GM23248 (cell line): ENCODE measurements at regions not wholly inside any gene's neighbourhood (a gene's known extent, or its start where the extent isn't known, plus 50 kb on each side); places are given as distances from the start of the nearest gene placed in this dataset.
"Not testable (repeated sequence)": the region's sequence is repeated elsewhere in the genome, so short reads cannot be mapped to it uniquely, and the experiment has no call there.

ENCODE experiments used
- DNase-seq: peaks from one replicate; pipeline ENCODE4 v3.0.0-alpha.2; 2015
- H2AFZ ChIP-seq: fragments of 200-600 bp; sonication (generic); 2 replicates; pipeline ENCODE4 v1.6.1; 2016; ENCODE audit warnings: antibody characterized with exemption
- H3F3A ChIP-seq: fragments of 200-600 bp; sonication (generic); 2 replicates; pipeline ENCODE4 v1.6.1; 2016; ENCODE audit warnings: mild to moderate bottlenecking, antibody characterized with exemption, mixed run types; ENCODE audit not compliant: insufficient read depth
- H3K27ac ChIP-seq: fragments of 200-600 bp; sonication (generic); 2 replicates; pipeline ENCODE4 v1.5.1; 2016; ENCODE audit warnings: mild to moderate bottlenecking
- H3K27me3 ChIP-seq: fragments of 200-600 bp; sonication (generic); replicated peaks from 2 replicates; pipeline ENCODE4 v1.6.1; 2016; ENCODE audit warnings: mild to moderate bottlenecking; ENCODE audit not compliant: insufficient read depth
- H3K36me3 ChIP-seq: fragments of 200-600 bp; sonication (generic); 2 replicates; pipeline ENCODE4 v1.6.1; 2016; ENCODE audit warnings: low read depth, mild to moderate bottlenecking
- H3K4me1 ChIP-seq: fragments of 200-600 bp; sonication (generic); 2 replicates; pipeline ENCODE4 v1.6.1; 2016; ENCODE audit warnings: mild to moderate bottlenecking; ENCODE audit not compliant: insufficient read depth
- H3K4me2 ChIP-seq: fragments of 200-600 bp; sonication (generic); one replicate; pipeline ENCODE4 v1.6.1; 2016; ENCODE audit warnings: mild to moderate bottlenecking; ENCODE audit not compliant: unreplicated experiment
- H3K4me3 ChIP-seq: fragments of 200-600 bp; sonication (generic); 2 replicates; pipeline ENCODE4 v1.5.1; 2016; ENCODE audit warnings: mild to moderate bottlenecking
- H3K79me2 ChIP-seq: fragments of 200-600 bp; sonication (generic); 2 replicates; pipeline ENCODE4 v1.6.1; 2016; ENCODE audit warnings: mild to moderate bottlenecking; ENCODE audit not compliant: insufficient read depth
- H3K9ac ChIP-seq: fragments of 200-600 bp; sonication (generic); 2 replicates; pipeline ENCODE4 v1.6.1; 2016; ENCODE audit warnings: mild to moderate bottlenecking
- H3K9me2 ChIP-seq: fragments of 200-600 bp; sonication (generic); 2 replicates; pipeline ENCODE4 v1.6.1; 2016; ENCODE audit warnings: mixed run types, mild to moderate bottlenecking, moderate library complexity; ENCODE audit not compliant: insufficient read depth
- H3K9me3 ChIP-seq: fragments of 200-600 bp; sonication (generic); one replicate; pipeline ENCODE4 v1.6.1; 2017; ENCODE audit warnings: low read depth
- H4K20me1 ChIP-seq: fragments of 200-600 bp; sonication (generic); 2 replicates; pipeline ENCODE4 v1.6.0; 2016; ENCODE audit not compliant: insufficient read depth
- EZH2 ChIP-seq: fragments of 200-600 bp; sonication (generic); IDR thresholded peaks from 2 replicates; pipeline ENCODE4 v1.6.1; 2018; ENCODE audit warnings: antibody characterized with exemption, mild to moderate bottlenecking; ENCODE audit not compliant: insufficient read depth, poor library complexity, severe bottlenecking
- EZH2phosphoT487 ChIP-seq: fragments of 200-600 bp; sonication (generic); IDR thresholded peaks from 2 replicates; pipeline ENCODE4 v1.6.1; 2018; ENCODE audit warnings: antibody characterized with exemption, moderate library complexity, mild to moderate bottlenecking, low read depth; ENCODE audit not compliant: insufficient read depth
- WGBS, 2 experiments: methylation state at CpG; one replicate each; pipeline ENCODE4 v1.1.6; 2015 to 2017; ENCODE audit warnings: low lambda C conversion rate in 2 of 2, low coverage in 1 of 2; ENCODE audit errors: missing lambda C conversion rate in 2 of 2; 5-methylcytosine and 5-hydroxymethylcytosine counted together
- in situ Hi-C: fragments of 300-500 bp; cut with MboI; formaldehyde crosslinking; loops from 2 replicates; pipeline ENCODE4 v1.15.0; 2020

GRCh38 chr6:91221072-91221720, 634.3 kb upstream of the MAP3K7 start:
- TF ChIP-seq EZH2phosphoT487 (no peak), EZH2 (no peak)
- Histone ChIP-seq H2AFZ (no peak overlapping the region), H3K9ac (no peak overlapping the region), H3K4me1 (no peaks in the 10 kb centered on the region), H3K27me3 (no peaks in the 10 kb centered on the region), H3K9me2 (no peaks in the 10 kb centered on the region), H3K4me2 (no peak overlapping the region), H3K4me3 (no peak overlapping the region), H4K20me1 (no peaks in the 10 kb centered on the region), H3K9me3 (no peaks in the 10 kb centered on the region), H3K27ac (no peak overlapping the region), H3K36me3 (no peaks in the 10 kb centered on the region), H3F3A (no peaks in the 10 kb centered on the region), H3K79me2 (no peaks in the 10 kb centered on the region)
- DNase-seq, result no peak
- in situ Hi-C loops, result no loop called here
- WGBS, 2 experiments, result 42 to 50% methylated on average over 7 of the region's 7 CpGs

- H3F3A ChIP-seq, result no peaks in the 10 kb centered on the region
- H2AFZ ChIP-seq, result no peak overlapping the region
- H3K4me1 ChIP-seq, result no peaks in the 10 kb centered on the region
- TF ChIP-seq EZH2phosphoT487 (no peak), EZH2 (no peak)
- H3K4me3 ChIP-seq, result no peak overlapping the region
- H3K9me3 ChIP-seq, result no peaks in the 10 kb centered on the region
- no peaks in the 10 kb centered on the region for H3K27me3 ChIP-seq
- in situ Hi-C loops, result no loop called here
- H3K36me3 ChIP-seq, result no peaks in the 10 kb centered on the region
- no peak overlapping the region for H3K27ac ChIP-seq
- 7 to 19% methylated on average over 5 of the region's 5 CpGs for WGBS, 2 experiments
- no peaks in the 10 kb centered on the region for H3K9me2 ChIP-seq
- DNase-seq, result no peak
- no peaks in the 10 kb centered on the region for H4K20me1 ChIP-seq
- no peak overlapping the region for H3K4me2 ChIP-seq
- no peaks in the 10 kb centered on the region for H3K79me2 ChIP-seq
- no peak overlapping the region for H3K9ac ChIP-seq
Measured at GRCh38 chr6:91213229-91213901, 626.5 kb upstream of the MAP3K7 start.

GRCh38 chr6:91198588-91199255, 611.9 kb upstream of the MAP3K7 start:
- Histone ChIP-seq H3K4me3 (no peak overlapping the region), H3K9me2 (no peaks in the 10 kb centered on the region), H4K20me1 (no peaks in the 10 kb centered on the region), H3K4me1 (no peaks in the 10 kb centered on the region), H3K27me3 (no peaks in the 10 kb centered on the region), H3K79me2 (no peaks in the 10 kb centered on the region), H3F3A (no peaks in the 10 kb centered on the region), H2AFZ (no peak overlapping the region), H3K27ac (no peak overlapping the region), H3K36me3 (no peaks in the 10 kb centered on the region), H3K9me3 (no peaks in the 10 kb centered on the region), H3K4me2 (no peak overlapping the region), H3K9ac (no peak overlapping the region)
- no peak for DNase-seq
- in situ Hi-C loops, result no loop called here
- WGBS, 2 experiments, result 36 to 45% methylated on average over 4 of the region's 4 CpGs
- no peak for TF ChIP-seq EZH2
- no peak for TF ChIP-seq EZH2phosphoT487

GRCh38 chr6:91196729-91197128, 609.9 kb upstream of the MAP3K7 start:
- no peaks in the 10 kb centered on the region for H3K9me3 ChIP-seq
- H3K27me3 ChIP-seq, result no peaks in the 10 kb centered on the region
- 8 to 13% methylated on average over 1 of the region's 1 CpG for WGBS, 2 experiments
- TF ChIP-seq EZH2phosphoT487, result no peak
- no peak for TF ChIP-seq EZH2
- H3K9me2 ChIP-seq, result no peaks in the 10 kb centered on the region
- no peak overlapping the region for H3K27ac ChIP-seq
- no peaks in the 10 kb centered on the region for H4K20me1 ChIP-seq
- H3K4me3 ChIP-seq, result no peak overlapping the region
- H3K4me2 ChIP-seq, result no peak overlapping the region
- in situ Hi-C loops, result no loop called here
- H3K36me3 ChIP-seq, result no peaks in the 10 kb centered on the region
- H3F3A ChIP-seq, result no peaks in the 10 kb centered on the region
- H3K4me1 ChIP-seq, result no peaks in the 10 kb centered on the region
- no peak overlapping the region for H2AFZ ChIP-seq
- no peak overlapping the region for H3K9ac ChIP-seq
- no peak for DNase-seq
- no peaks in the 10 kb centered on the region for H3K79me2 ChIP-seq

- Histone ChIP-seq H3K27ac (no peak overlapping the region), H3K4me1 (no peaks in the 10 kb centered on the region), H3K9me2 (no peaks in the 10 kb centered on the region), H3K4me2 (no peak overlapping the region), H2AFZ (no peak overlapping the region), H3K9me3 (no peaks in the 10 kb centered on the region), H3K79me2 (no peaks in the 10 kb centered on the region), H3K4me3 (no peak overlapping the region), H3F3A (no peaks in the 10 kb centered on the region), H3K27me3 (no peaks in the 10 kb centered on the region), H3K9ac (no peak overlapping the region), H3K36me3 (no peaks in the 10 kb centered on the region), H4K20me1 (no peaks in the 10 kb centered on the region)
- no peak for TF ChIP-seq EZH2
- no peak for TF ChIP-seq EZH2phosphoT487
- no peak for DNase-seq
- in situ Hi-C loops, result no loop called here
Measured at GRCh38 chr6:91193446-91193845, 606.6 kb upstream of the MAP3K7 start.

GRCh38 chr6:91190041-91190440, 603.2 kb upstream of the MAP3K7 start:
- H2AFZ ChIP-seq, H3K27me3 ChIP-seq, H3K9me3 ChIP-seq, in situ Hi-C loops, H3K27ac ChIP-seq, H3K4me2 ChIP-seq, DNase-seq, H3K36me3 ChIP-seq, H3F3A ChIP-seq, H3K4me3 ChIP-seq, H4K20me1 ChIP-seq, H3K79me2 ChIP-seq, H3K4me1 ChIP-seq, H3K9ac ChIP-seq, H3K9me2 ChIP-seq: not testable (repeated sequence)
- WGBS, 2 experiments, result 27 to 36% methylated on average over 3 of the region's 3 CpGs
